K562 (cell line): ENCODE measurements at regions not wholly inside any gene's neighbourhood (a gene's known extent, or its start where the extent isn't known, plus 50 kb on each side); places are given as distances from the start of the nearest gene placed in this dataset.

Experiments
- ATAC-seq: fragments of 200-7000 bp; cut with Tn5 transposase; 3 replicates; pipeline ENCODE4 v1.9.1; 2020; ENCODE audit warnings: moderate library complexity
- BruUV-seq: library from RNA; stranded (reverse); fragments of 400-500 nt; replicated peaks from 2 replicates; lab custom pipeline; 2021; lab: Mats Ljungman, UMichigan
- CTCF ChIA-PET: fragments of 300-600 bp; formaldehyde crosslinking; extraction: SDS; loops from one replicate; lab custom pipeline; 2021; ENCODE audit warnings: low intra/inter-chr PET ratio; lab: Yijun Ruan, JAX
- POLR2A ChIA-PET: fragments of 300-600, 350-650 bp; sonication (Branson Sonifier 250); formaldehyde crosslinking; extraction: SDS; loops from one replicate; lab custom pipeline; 2021; ENCODE audit warnings: antibody characterized with exemption, inconsistent platforms; lab: Yijun Ruan, JAX
- DNase-seq, 4 experiments: peaks; one replicate each; pipeline versions ENCODE4 v3.0.0 to v3.0.0-alpha.2; 2011 to 2018; ENCODE audit warnings: low spot score in 3 of 4, mixed read lengths in 3 of 4; ENCODE audit errors: extremely low read depth in 1 of 4
- FAIRE-seq: peaks from 2 replicates; lab custom pipeline; 2011; peaks lifted over from hg19 to GRCh38; lab: Jason Lieb, UNC
- H2AFZ ChIP-seq: 2 replicates; pipeline ENCODE4 v1.6.0; 2011; ENCODE audit warnings: low read depth, low read length, control low read depth, inconsistent platforms
- H3K27ac ChIP-seq: fragments of 200-600 bp; 3 replicates; pipeline ENCODE4 v1.8.0; 2011; ENCODE audit warnings: low read depth, mild to moderate bottlenecking, control low read depth, inconsistent platforms, low read length, moderate library complexity, mixed read lengths; ENCODE audit errors: extremely low read depth
- H3K27me3 ChIP-seq, 2 experiments: fragments of 300-600 bp in 1 of 2; 2 replicates in 1 of 2; 3 replicates in 1 of 2; pipeline versions ENCODE4 v1.6.0 to v1.8.0; 2011; ENCODE audit warnings: inconsistent platforms in 2 of 2, low read length in 2 of 2, mild to moderate bottlenecking in 1 of 2, mixed read lengths in 1 of 2, moderate library complexity in 1 of 2; ENCODE audit not compliant: control insufficient read depth in 2 of 2, insufficient read depth in 2 of 2
- H3K36me3 ChIP-seq: fragments of 300-600 bp; 3 replicates; pipeline ENCODE4 v1.8.0; 2011; ENCODE audit warnings: mild to moderate bottlenecking, low read length, inconsistent platforms; ENCODE audit not compliant: control insufficient read depth, insufficient read depth
- H3K4me1 ChIP-seq, 2 experiments: fragments of 200-600 bp in 1 of 2; replicated peaks in 1 of 2; 2 replicates in 1 of 2; 3 replicates in 1 of 2; pipeline versions ENCODE4 v1.5.1 to v1.8.0; 2011; ENCODE audit warnings: inconsistent platforms in 2 of 2, low read length in 2 of 2, mild to moderate bottlenecking in 1 of 2, mixed read lengths in 1 of 2, moderate library complexity in 1 of 2; ENCODE audit not compliant: control insufficient read depth in 2 of 2, insufficient read depth in 2 of 2
- H3K4me2 ChIP-seq: 2 replicates; pipeline ENCODE4 v1.6.1; 2011; ENCODE audit warnings: low read length, control low read depth, inconsistent platforms, mixed read lengths; ENCODE audit not compliant: insufficient read depth
- H3K4me3 ChIP-seq: fragments of 200-600 bp; sonication (generic), shearing (Covaris generic); 2 replicates; pipeline ENCODE4 v1.5.1; 2016; ENCODE audit warnings: control low read depth, inconsistent platforms
- H3K79me2 ChIP-seq: fragments of 200-600 bp; 3 replicates; pipeline ENCODE4 v1.8.0; 2011; ENCODE audit warnings: low read length, inconsistent platforms; ENCODE audit not compliant: control insufficient read depth, insufficient read depth
- H3K9ac ChIP-seq, 2 experiments: 2 replicates each; pipeline versions ENCODE4 v1.6.0 to v1.6.1; 2011; ENCODE audit warnings: low read depth in 2 of 2, low read length in 2 of 2, control low read depth in 1 of 2, inconsistent platforms in 1 of 2, mild to moderate bottlenecking in 1 of 2, mixed read lengths in 1 of 2; ENCODE audit not compliant: insufficient read depth in 1 of 2
- H3K9me1 ChIP-seq: one replicate; pipeline ENCODE4 v1.6.0; 2011; ENCODE audit warnings: inconsistent platforms, mild to moderate bottlenecking, low read length, moderate library complexity; ENCODE audit not compliant: control insufficient read depth, insufficient read depth
- H3K9me3 ChIP-seq: replicated peaks from 2 replicates; pipeline ENCODE4 v1.5.1; 2011; ENCODE audit warnings: low read depth, low read length, inconsistent platforms; ENCODE audit not compliant: control insufficient read depth, insufficient read depth
- H4K20me1 ChIP-seq: replicated peaks from 2 replicates; pipeline ENCODE4 v1.6.1; 2011; ENCODE audit warnings: low read length, inconsistent platforms, mixed read lengths; ENCODE audit not compliant: control insufficient read depth, insufficient read depth
- ARID2 ChIP-seq: fragments of 450-650 bp; IDR thresholded peaks from 2 replicates; pipeline ENCODE4 v1.6.1; 2017; ENCODE audit warnings: antibody characterized with exemption, mild to moderate bottlenecking
- CC2D1A ChIP-seq: fragments of 450-650 bp; IDR thresholded peaks from 2 replicates; pipeline ENCODE4 v1.6.1; 2017; ENCODE audit warnings: mild to moderate bottlenecking
- EWSR1 ChIP-seq: fragments of 450-650 bp; IDR thresholded peaks from 2 replicates; pipeline ENCODE4 v1.6.1; 2018; ENCODE audit warnings: borderline replicate concordance, mild to moderate bottlenecking, low read depth, moderate library complexity; ENCODE audit not compliant: partially characterized antibody
- HMGXB4 ChIP-seq: sonication (generic); formaldehyde crosslinking; IDR thresholded peaks from 2 replicates; pipeline ENCODE4 v1.8.1; 2023; ENCODE audit warnings: mild to moderate bottlenecking, missing genetic modification reagents
- MEIS2 ChIP-seq: fragments of 450-650 bp; IDR thresholded peaks from 2 replicates; pipeline ENCODE4 v1.6.1; 2014; ENCODE audit warnings: mild to moderate bottlenecking; ENCODE audit not compliant: partially characterized antibody
- NFXL1 ChIP-seq: fragments of 450-650 bp; formaldehyde crosslinking; IDR thresholded peaks from 2 replicates; pipeline ENCODE4 v1.4.0; 2021; ENCODE audit warnings: mild to moderate bottlenecking
- PCBP2 ChIP-seq: fragments of 200-400 bp; formaldehyde crosslinking; IDR thresholded peaks from 2 replicates; pipeline ENCODE4 v1.6.1; 2018; ENCODE audit warnings: low read length, low read depth, mild to moderate bottlenecking, moderate library complexity; ENCODE audit not compliant: poor library complexity, severe bottlenecking
- RB1 ChIP-seq: fragments of 450-650 bp; IDR thresholded peaks from 2 replicates; pipeline ENCODE4 v1.6.1; 2017; ENCODE audit warnings: low read depth, mild to moderate bottlenecking
- RFX1 ChIP-seq: fragments of 450-650 bp; IDR thresholded peaks from 2 replicates; pipeline ENCODE4 v1.6.1; 2016; ENCODE audit warnings: mild to moderate bottlenecking, moderate library complexity
- ZC3H8 ChIP-seq: fragments of 450-650 bp; IDR thresholded peaks from 2 replicates; pipeline ENCODE4 v1.6.1; 2017
- ZNF140 ChIP-seq: fragments of 250-450 bp; sonication (Bioruptor Pico); IDR thresholded peaks from 2 replicates; pipeline ENCODE4 v1.8.0; 2021; ENCODE audit warnings: moderate library complexity, mild to moderate bottlenecking, inconsistent platforms
- ZNF184 ChIP-seq: sonication (generic); formaldehyde crosslinking; IDR thresholded peaks from 2 replicates; pipeline ENCODE4 v1.5.0; 2020; ENCODE audit warnings: missing genetic modification reagents
- ZNF589 ChIP-seq: fragments of 200-800 bp; sonication (Bioruptor generic); IDR thresholded peaks from 2 replicates; pipeline ENCODE4 v1.6.1; 2016; ENCODE audit warnings: low read depth, missing genetic modification characterization, missing compliant biosample characterization
- ZNF699 ChIP-seq: fragments of 250-450 bp; sonication (Bioruptor Pico); IDR thresholded peaks from 2 replicates; pipeline ENCODE4 v1.8.0; 2021; ENCODE audit warnings: mild to moderate bottlenecking, moderate library complexity; ENCODE audit not compliant: insufficient replicate concordance
- ZNF778 ChIP-seq: fragments of 450-650 bp; formaldehyde crosslinking; IDR thresholded peaks from 2 replicates; pipeline ENCODE4 v1.4.0; 2020; ENCODE audit warnings: mild to moderate bottlenecking, moderate library complexity
- in situ Hi-C: fragments of 300-500 bp; cut with MboI; formaldehyde crosslinking; loops from 4 replicates; pipeline ENCODE4 v1.15.0; 2018; ENCODE audit warnings: inconsistent platforms, mixed read lengths
- intact Hi-C: fragments of 100-400 bp; cut with micrococcal nuclease; formaldehyde crosslinking; loops from 2 replicates; pipeline ENCODE4 v1.14.2; 2022
- TF ChIP-seq, protein P1 (sequence below): fragments of 150-350 bp; conservative IDR thresholded peaks from 2 replicates; pipeline ENCODE4 v1.6.1; 2014; ENCODE audit warnings: low read length

GRCh38 chr6:155770856-155771255 is 315.2 kb upstream of the NOX3 start:
- no peaks in the 10 kb centered on the region for H3K27me3 ChIP-seq
- H3K9ac ChIP-seq = no peak overlapping the region
- H2AFZ ChIP-seq = no peak overlapping the region
- ATAC-seq (no peak), DNase-seq (no peak), FAIRE-seq (no peak)
- no peaks in the 10 kb centered on the region for H3K4me1 ChIP-seq
- no peak overlapping the region for H3K27ac ChIP-seq
- no peaks in the 10 kb centered on the region for H3K9me3 ChIP-seq
- no TSS peak for BruUV-seq
- intact Hi-C loops = no loop called here
- TF ChIP-seq MEIS2 (no peak), PCBP2 (peak; percentile 62), RFX1 (no peak), ZNF778 (CRISPR knock-in tag) (no peak)
- H3K36me3 ChIP-seq = no peaks in the 10 kb centered on the region
- no peaks in the 10 kb centered on the region for H4K20me1 ChIP-seq
- no peak overlapping the region for H3K4me2 ChIP-seq
- in situ Hi-C loops = no loop called here
- no peak overlapping the region for H3K4me3 ChIP-seq
- ChIA-PET POLR2A (no interaction called here), CTCF (no interaction called here)
- no peaks in the 10 kb centered on the region for H3K9me1 ChIP-seq
- H3K79me2 ChIP-seq = no peaks in the 10 kb centered on the region

- Histone ChIP-seq H3K27me3 (no peaks in the 10 kb centered on the region), H3K79me2 (no peaks in the 10 kb centered on the region), H3K9ac (no peak overlapping the region), H3K9me1 (no peaks in the 10 kb centered on the region), H4K20me1 (no peaks in the 10 kb centered on the region), H3K36me3 (no peaks in the 10 kb centered on the region), H2AFZ (no peak overlapping the region), H3K4me2 (no peak overlapping the region), H3K4me3 (no peak overlapping the region), H3K4me1 (no peaks in the 10 kb centered on the region), H3K9me3 (no peaks in the 10 kb centered on the region), H3K27ac (no peak overlapping the region)
- ATAC-seq (no peak), DNase-seq (no peak), FAIRE-seq (no peak)
- POLR2A ChIA-PET = no interaction called here
- CTCF ChIA-PET = no interaction called here
- no TSS peak for BruUV-seq
- in situ Hi-C loops = no loop called here
- intact Hi-C loops = no loop called here
- TF ChIP-seq ZNF184 (no peak), RB1 (no peak), HMGXB4 (no peak), NFXL1 (CRISPR knock-in tag) (no peak), EWSR1 (no peak), ZNF589 (CRISPR knock-in tag) (no peak), ZC3H8 (no peak), ZNF699 (CRISPR knock-in tag) (no peak), ZNF140 (no peak), ARID2 (no peak), CC2D1A (no peak)
- TF ChIP-seq, protein P1, sequence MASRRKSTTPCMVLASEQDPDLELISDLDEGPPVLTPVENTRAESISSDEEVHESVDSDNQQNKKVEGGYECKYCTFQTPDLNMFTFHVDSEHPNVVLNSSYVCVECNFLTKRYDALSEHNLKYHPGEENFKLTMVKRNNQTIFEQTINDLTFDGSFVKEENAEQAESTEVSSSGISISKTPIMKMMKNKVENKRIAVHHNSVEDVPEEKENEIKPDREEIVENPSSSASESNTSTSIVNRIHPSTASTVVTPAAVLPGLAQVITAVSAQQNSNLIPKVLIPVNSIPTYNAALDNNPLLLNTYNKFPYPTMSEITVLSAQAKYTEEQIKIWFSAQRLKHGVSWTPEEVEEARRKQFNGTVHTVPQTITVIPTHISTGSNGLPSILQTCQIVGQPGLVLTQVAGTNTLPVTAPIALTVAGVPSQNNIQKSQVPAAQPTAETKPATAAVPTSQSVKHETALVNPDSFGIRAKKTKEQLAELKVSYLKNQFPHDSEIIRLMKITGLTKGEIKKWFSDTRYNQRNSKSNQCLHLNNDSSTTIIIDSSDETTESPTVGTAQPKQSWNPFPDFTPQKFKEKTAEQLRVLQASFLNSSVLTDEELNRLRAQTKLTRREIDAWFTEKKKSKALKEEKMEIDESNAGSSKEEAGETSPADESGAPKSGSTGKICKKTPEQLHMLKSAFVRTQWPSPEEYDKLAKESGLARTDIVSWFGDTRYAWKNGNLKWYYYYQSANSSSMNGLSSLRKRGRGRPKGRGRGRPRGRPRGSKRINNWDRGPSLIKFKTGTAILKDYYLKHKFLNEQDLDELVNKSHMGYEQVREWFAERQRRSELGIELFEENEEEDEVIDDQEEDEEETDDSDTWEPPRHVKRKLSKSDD = no peak
Observed at GRCh38 chr6:155770313-155770712, 314.7 kb upstream of the NOX3 start.
